GM10248 (cell line): ENCODE measurements at regions not wholly inside any gene's neighbourhood (a gene's known extent, or its start where the extent isn't known, plus 50 kb on each side); places are given as distances from the start of the nearest gene placed in this dataset.
"Not testable (repeated sequence)": the region's sequence is repeated elsewhere in the genome, so short reads cannot be mapped to it uniquely, and the experiment has no call there.

Experiments used
- CTCF ChIA-PET: fragments of 300-600 bp; sonication (Branson Sonifier 250); formaldehyde crosslinking; extraction: SDS; loops from one replicate; lab custom pipeline; 2021; ENCODE audit warnings: antibody characterized with exemption; lab: Yijun Ruan, JAX
- POLR2A ChIA-PET: fragments of 350-650 bp; sonication (Branson Sonifier 250); formaldehyde crosslinking; extraction: SDS; loops from one replicate; lab custom pipeline; 2020; ENCODE audit warnings: antibody characterized with exemption; lab: Yijun Ruan, JAX
- DNase-seq: peaks from one replicate; pipeline ENCODE4 v3.0.0; 2012; ENCODE audit errors: extremely low spot score
- CTCF ChIP-seq: IDR thresholded peaks from 2 replicates; pipeline ENCODE4 v1.5.1; 2012; ENCODE audit warnings: mild to moderate bottlenecking, low read depth; ENCODE audit errors: extremely low read depth, missing control alignments, control extremely low read depth

GRCh38 chrX:22603060-22603459 lies 330.3 kb downstream of the CBLL2 start:
- CTCF ChIA-PET = no interaction called here
- DNase-seq = no peak
- POLR2A ChIA-PET = no interaction called here
- no peak for TF ChIP-seq CTCF

GRCh38 chrX:22609452-22609851 lies 336.7 kb downstream of the CBLL2 start:
- DNase-seq, CTCF ChIA-PET, POLR2A ChIA-PET: not testable (repeated sequence)

- CTCF ChIA-PET = no interaction called here
- no peak for TF ChIP-seq CTCF
- POLR2A ChIA-PET = no interaction called here
These were observed 344.2 kb downstream of the CBLL2 start for GRCh38 chrX:22616867-22617266.

GRCh38 chrX:22627576-22627975 lies 354.9 kb downstream of the CBLL2 start:
- TF ChIP-seq CTCF = no peak
- no peak for DNase-seq
- CTCF ChIA-PET = no interaction called here
- POLR2A ChIA-PET = no interaction called here

More at GRCh38 chrX:22616867-22617266, 344.2 kb downstream of the CBLL2 start:
- DNase-seq = no peak

- no peak for TF ChIP-seq CTCF
- ChIA-PET CTCF (no interaction called here), POLR2A (no interaction called here)
- DNase-seq = no peak
These were observed 355.6 kb downstream of the CBLL2 start for GRCh38 chrX:22628275-22628674.

GRCh38 chrX:22629105-22629725 lies 356.5 kb downstream of the CBLL2 start:
- POLR2A ChIA-PET = no interaction called here
- CTCF ChIA-PET = no interaction called here

GRCh38 chrX:22634083-22634482 lies 361.4 kb downstream of the CBLL2 start:
- TF ChIP-seq CTCF = no peak
- ChIA-PET CTCF (no interaction called here), POLR2A (no interaction called here)
- DNase-seq = no peak

More at GRCh38 chrX:22629105-22629725, 356.5 kb downstream of the CBLL2 start:
- DNase-seq = no peak
- no peak for TF ChIP-seq CTCF
